KOPT-K1 (cell line): ENCODE measurements at regions not wholly inside any gene's neighbourhood (a gene's known extent, or its start where the extent isn't known, plus 50 kb on each side); places are given as distances from the start of the nearest gene placed in this dataset.

ENCODE experiments used
- H3K27ac ChIP-seq: fragments of 200-600 bp; sonication (generic); 2 replicates; pipeline ENCODE4 v1.5.1; 2016; ENCODE audit warnings: antibody characterized with exemption, mild to moderate bottlenecking, low read depth, low read length; ENCODE audit not compliant: poor library complexity, severe bottlenecking
- H3K36me3 ChIP-seq: fragments of 200-600 bp; sonication (generic); 2 replicates; pipeline ENCODE4 v1.5.1; 2017; ENCODE audit warnings: antibody characterized with exemption, mild to moderate bottlenecking, low read length, moderate library complexity; ENCODE audit not compliant: insufficient read depth
- H3K9me3 ChIP-seq: fragments of 200-600 bp; sonication (generic); 2 replicates; pipeline ENCODE4 v1.5.1; 2017; ENCODE audit warnings: antibody characterized with exemption, low read length, mild to moderate bottlenecking; ENCODE audit not compliant: insufficient read depth, poor library complexity, severe bottlenecking

DNA sequence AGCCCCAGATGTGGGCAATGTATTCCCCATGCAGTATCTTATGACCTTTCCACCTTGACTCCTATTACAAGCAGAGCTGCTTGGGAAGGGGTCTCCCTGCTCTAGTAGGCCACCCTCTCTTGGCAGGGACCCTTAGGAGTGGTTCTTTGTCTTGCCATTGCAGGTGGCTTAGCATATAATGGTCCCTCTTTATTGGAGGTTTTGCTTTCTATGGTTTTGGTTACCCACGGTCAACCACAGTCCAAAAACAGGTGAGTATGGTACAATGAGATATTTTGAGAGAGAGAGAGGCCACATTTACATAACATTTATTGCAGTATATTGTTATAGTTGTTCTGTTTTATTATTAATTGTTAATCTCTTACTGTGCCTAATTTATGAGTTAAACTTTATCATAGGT, 472.8 kb upstream of the ASIC2 start:
- H3K27ac ChIP-seq: no peak overlapping the region
- no peaks in the 10 kb centered on the region for H3K36me3 ChIP-seq
- H3K9me3 ChIP-seq: no peaks in the 10 kb centered on the region

GRCh38 chr17:33766721-33767120, 473.6 kb upstream of the ASIC2 start:
- Histone ChIP-seq H3K27ac (no peak overlapping the region), H3K36me3 (no peaks in the 10 kb centered on the region), H3K9me3 (no peaks in the 10 kb centered on the region)

- Histone ChIP-seq H3K27ac (no peak overlapping the region), H3K36me3 (no peaks in the 10 kb centered on the region), H3K9me3 (no peaks in the 10 kb centered on the region)
Measured at GRCh38 chr17:33769066-33769465, 476.0 kb upstream of the ASIC2 start.

DNA sequence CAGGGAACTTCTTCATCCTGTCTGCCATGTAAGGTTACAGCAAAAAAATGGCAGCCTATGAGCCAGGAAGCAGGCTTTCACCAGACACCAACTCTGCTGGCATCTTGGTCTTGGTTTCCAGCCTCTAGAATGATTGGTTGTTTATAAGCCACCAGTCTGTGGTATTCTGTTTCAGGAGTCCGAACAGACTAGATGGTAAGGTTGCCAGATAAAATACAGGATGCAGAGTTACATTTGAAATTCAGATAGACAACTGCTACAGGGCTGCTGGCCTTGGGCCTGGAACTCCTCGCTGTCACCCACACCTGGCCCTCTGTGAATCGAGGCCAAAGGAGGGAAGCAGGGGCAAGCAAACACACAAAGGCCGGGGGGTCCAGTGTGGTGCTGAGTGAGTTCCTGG, 478.8 kb upstream of the CCL2 start:
- Histone ChIP-seq H3K27ac (no peak overlapping the region), H3K36me3 (no peaks in the 10 kb centered on the region), H3K9me3 (no peaks in the 10 kb centered on the region)

GRCh38 chr17:33776903-33777302, 478.2 kb upstream of the CCL2 start:
- no peak overlapping the region for H3K27ac ChIP-seq
- no peaks in the 10 kb centered on the region for H3K36me3 ChIP-seq
- no peaks in the 10 kb centered on the region for H3K9me3 ChIP-seq

DNA sequence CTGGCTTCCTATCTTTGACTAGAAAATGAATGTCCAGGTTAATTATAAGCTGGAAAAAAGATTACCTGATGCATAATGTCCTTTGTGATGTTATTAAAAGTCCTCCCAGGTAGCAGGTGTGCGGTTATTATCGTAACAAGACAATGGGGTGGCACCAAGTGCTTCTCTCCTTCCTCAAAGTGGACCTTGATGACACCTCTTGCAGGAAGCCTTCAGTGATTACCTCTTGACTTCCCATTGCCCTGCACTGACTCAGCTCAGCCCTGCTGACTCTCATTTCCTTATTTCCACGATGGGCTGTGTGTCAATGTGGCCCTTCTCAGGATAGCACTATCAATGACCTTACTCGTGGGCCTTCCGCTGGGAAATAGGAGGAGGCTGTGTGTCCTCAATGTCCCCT, 477.4 kb upstream of the CCL2 start:
- H3K27ac ChIP-seq: no peak overlapping the region

DNA sequence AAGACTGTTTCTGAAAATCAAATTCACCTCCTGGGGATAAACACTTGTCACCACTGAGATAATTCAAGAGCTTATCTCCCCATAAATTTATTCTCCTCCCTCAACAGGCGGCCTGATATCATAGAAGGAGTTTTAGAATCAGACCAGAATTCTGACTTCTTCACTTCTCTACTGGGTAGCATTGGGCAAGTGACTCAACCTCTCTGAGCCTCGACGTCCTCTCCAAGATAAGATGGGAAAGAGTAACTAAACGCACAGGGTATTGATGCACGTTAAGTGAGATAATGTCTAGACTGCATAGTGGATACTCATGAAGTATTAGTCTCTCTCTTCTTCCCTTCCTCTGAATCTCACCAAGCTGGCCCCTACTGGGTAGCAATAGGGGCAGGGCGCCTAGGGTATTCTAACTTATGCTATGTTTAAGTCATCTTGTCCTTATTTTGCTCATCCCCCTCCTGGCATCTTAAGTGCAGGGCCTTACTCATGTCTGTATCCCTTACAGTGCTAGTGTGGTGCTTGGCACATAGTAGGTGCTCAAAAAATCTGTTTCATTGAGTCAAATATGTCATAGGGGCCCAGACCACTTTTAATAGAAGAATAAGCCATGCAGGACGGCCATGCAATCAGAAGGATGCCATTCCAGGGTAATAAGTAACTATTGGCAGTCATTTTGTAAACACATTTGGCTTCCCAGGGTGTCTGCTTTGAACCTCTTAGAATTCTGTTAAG, 476.4 kb upstream of the CCL2 start:
- H3K9me3 ChIP-seq: no peaks in the 10 kb centered on the region
- no peaks in the 10 kb centered on the region for H3K36me3 ChIP-seq
- no peak overlapping the region for H3K27ac ChIP-seq

More for the DNA sequence above, 477.4 kb upstream of the CCL2 start:
- H3K36me3 ChIP-seq: no peaks in the 10 kb centered on the region
- no peaks in the 10 kb centered on the region for H3K9me3 ChIP-seq

- no peak overlapping the region for H3K27ac ChIP-seq
- H3K9me3 ChIP-seq: no peaks in the 10 kb centered on the region
- H3K36me3 ChIP-seq: no peaks in the 10 kb centered on the region
Measured at GRCh38 chr17:33779234-33779591, 475.9 kb upstream of the CCL2 start.

DNA sequence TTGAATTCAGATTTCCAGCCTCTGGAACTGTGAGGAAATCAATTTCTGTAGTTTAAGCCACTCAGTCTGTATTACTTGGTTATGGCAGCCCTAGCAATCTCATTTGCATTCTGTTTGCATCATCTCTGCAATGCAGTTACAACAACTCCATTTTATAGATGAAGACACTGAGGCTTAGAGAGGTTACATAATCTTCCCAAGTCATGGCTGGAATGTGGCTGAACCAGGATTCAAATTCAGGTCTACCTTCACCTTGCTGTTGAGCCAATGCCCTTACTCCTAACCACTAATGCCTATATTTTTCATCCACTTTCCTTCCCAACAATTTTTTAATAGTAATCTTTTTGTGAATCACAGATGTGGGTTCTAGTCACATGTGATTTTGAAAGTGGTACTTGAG, 469.8 kb upstream of the CCL2 start:
- H3K27ac ChIP-seq: no peak overlapping the region

GRCh38 chr17:33786478-33786877, 468.6 kb upstream of the CCL2 start:
- Histone ChIP-seq H3K36me3 (no peaks in the 10 kb centered on the region), H3K9me3 (no peaks in the 10 kb centered on the region), H3K27ac (no peak overlapping the region)

More for the DNA sequence above, 469.8 kb upstream of the CCL2 start:
- H3K36me3 ChIP-seq: no peaks in the 10 kb centered on the region
- no peaks in the 10 kb centered on the region for H3K9me3 ChIP-seq

GRCh38 chr17:33789658-33790057, 465.4 kb upstream of the CCL2 start:
- Histone ChIP-seq H3K36me3 (no peaks in the 10 kb centered on the region), H3K9me3 (no peaks in the 10 kb centered on the region), H3K27ac (no peak overlapping the region)

DNA sequence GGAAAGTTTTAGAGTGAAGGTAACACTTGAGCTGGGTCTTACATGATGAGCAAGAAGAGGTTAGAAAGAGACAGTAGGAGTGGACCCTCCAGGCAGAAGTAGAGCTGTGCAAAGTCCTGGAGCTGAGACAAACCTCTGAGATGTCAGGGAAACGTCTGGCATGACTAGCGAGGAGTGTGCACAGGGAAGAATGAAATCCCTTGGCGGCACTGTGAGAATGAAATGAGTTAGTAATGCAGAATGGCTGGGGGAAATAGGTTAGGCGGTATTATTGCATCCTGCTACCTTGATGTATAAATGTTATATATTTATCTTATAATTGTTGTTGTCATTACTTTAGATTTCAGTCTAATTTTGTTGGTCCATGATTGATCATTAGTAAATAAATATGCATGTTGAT, 457.9 kb upstream of the CCL2 start:
- no peaks in the 10 kb centered on the region for H3K36me3 ChIP-seq
- H3K27ac ChIP-seq: no peak overlapping the region

GRCh38 chr17:33798308-33798707, 456.8 kb upstream of the CCL2 start:
- Histone ChIP-seq H3K9me3 (no peaks in the 10 kb centered on the region), H3K36me3 (no peaks in the 10 kb centered on the region), H3K27ac (no peak overlapping the region)

More for the DNA sequence above, 457.9 kb upstream of the CCL2 start:
- H3K9me3 ChIP-seq: no peaks in the 10 kb centered on the region

GRCh38 chr17:33802349-33803198, 452.5 kb upstream of the CCL2 start:
- no peaks in the 10 kb centered on the region for H3K36me3 ChIP-seq
- no peak overlapping the region for H3K27ac ChIP-seq
- no peaks in the 10 kb centered on the region for H3K9me3 ChIP-seq

DNA sequence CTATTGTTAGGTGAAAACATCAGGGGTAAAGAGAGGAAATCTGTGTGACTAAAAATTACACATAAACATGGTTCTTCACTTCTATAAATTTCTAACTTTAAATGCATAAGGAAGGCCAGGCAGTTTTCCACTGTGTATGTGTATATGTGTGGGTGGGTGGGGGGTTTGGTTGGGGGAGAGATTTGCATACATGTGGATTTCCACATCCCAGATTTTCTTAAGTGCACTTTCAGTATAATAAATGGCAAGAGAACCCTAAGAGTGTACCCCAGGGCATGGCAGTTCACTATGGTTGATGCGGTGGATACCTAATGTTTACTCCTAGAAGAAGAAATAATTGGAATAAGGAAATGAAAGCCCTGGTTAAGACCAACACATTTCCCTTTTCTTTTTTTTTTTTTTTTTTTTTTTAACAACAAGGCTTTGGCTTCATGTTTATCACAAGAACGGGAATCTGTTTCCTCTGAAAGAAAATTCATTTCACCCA, 451.8 kb upstream of the CCL2 start:
- H3K27ac ChIP-seq: no peak overlapping the region
- no peaks in the 10 kb centered on the region for H3K9me3 ChIP-seq
- no peaks in the 10 kb centered on the region for H3K36me3 ChIP-seq
